GM13977 (cell line): ENCODE measurements at regions not wholly inside any gene's neighbourhood (a gene's known extent, or its start where the extent isn't known, plus 50 kb on each side); places are given as distances from the start of the nearest gene placed in this dataset.

Experiments used
- DNase-seq: peaks from one replicate; pipeline ENCODE4 v3.0.0; 2012; ENCODE audit warnings: low spot score
- in situ Hi-C: fragments of 300-500 bp; cut with MboI; formaldehyde crosslinking; loops from one replicate; pipeline ENCODE4 v1.12.0; 2022; ENCODE audit warnings: low sequenced_read_pairs, low pct_unique_long_range_greater_than_20kb, mixed read lengths, inconsistent platforms; ENCODE audit not compliant: unreplicated experiment
- TF ChIP-seq, protein P1 (sequence below): IDR thresholded peaks from 2 replicates; pipeline ENCODE4 v1.5.1; 2012; ENCODE audit warnings: mild to moderate bottlenecking, control low read depth; ENCODE audit not compliant: insufficient read depth; ENCODE audit errors: extremely low read depth, missing control alignments

DNA sequence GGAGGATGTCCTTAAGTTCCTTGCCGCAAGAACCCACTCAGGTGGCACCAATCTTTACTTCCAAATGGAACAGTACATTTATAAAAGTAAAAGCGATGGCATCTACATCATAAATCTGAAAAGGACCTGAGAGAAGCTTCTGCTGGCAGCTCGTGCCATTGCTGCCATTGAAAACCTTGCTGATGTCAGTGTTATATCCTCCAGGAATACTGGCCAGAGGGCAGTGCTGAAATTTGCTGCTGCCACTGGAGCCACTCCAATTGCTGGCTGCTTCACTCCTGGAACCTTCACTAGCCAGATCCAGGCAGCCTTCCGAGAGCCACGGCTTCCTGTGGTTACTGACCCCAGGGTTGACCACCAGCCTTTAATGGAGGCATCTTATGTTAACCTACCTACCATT, 191.7 kb downstream of the TRIM27 start:
- TF ChIP-seq, protein P1, sequence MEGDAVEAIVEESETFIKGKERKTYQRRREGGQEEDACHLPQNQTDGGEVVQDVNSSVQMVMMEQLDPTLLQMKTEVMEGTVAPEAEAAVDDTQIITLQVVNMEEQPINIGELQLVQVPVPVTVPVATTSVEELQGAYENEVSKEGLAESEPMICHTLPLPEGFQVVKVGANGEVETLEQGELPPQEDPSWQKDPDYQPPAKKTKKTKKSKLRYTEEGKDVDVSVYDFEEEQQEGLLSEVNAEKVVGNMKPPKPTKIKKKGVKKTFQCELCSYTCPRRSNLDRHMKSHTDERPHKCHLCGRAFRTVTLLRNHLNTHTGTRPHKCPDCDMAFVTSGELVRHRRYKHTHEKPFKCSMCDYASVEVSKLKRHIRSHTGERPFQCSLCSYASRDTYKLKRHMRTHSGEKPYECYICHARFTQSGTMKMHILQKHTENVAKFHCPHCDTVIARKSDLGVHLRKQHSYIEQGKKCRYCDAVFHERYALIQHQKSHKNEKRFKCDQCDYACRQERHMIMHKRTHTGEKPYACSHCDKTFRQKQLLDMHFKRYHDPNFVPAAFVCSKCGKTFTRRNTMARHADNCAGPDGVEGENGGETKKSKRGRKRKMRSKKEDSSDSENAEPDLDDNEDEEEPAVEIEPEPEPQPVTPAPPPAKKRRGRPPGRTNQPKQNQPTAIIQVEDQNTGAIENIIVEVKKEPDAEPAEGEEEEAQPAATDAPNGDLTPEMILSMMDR, result no peak
- in situ Hi-C loops, result no loop called here

GRCh38 chr6:28734443-28734959, 189.3 kb downstream of the TRIM27 start:
- TF ChIP-seq, protein P1, result no peak
- DNase-seq, result no peak
- in situ Hi-C loops, result no loop called here

More for the DNA sequence above, 191.7 kb downstream of the TRIM27 start:
- no peak for DNase-seq

- DNase-seq, result no peak
- in situ Hi-C loops, result no loop called here
- TF ChIP-seq, protein P1, result no peak
Measured at GRCh38 chr6:28736121-28736520, 187.7 kb downstream of the TRIM27 start.

GRCh38 chr6:28737750-28738395, 185.9 kb downstream of the TRIM27 start:
- TF ChIP-seq, protein P1, result no peak
- DNase-seq, result no peak
- in situ Hi-C loops, result no loop called here

DNA sequence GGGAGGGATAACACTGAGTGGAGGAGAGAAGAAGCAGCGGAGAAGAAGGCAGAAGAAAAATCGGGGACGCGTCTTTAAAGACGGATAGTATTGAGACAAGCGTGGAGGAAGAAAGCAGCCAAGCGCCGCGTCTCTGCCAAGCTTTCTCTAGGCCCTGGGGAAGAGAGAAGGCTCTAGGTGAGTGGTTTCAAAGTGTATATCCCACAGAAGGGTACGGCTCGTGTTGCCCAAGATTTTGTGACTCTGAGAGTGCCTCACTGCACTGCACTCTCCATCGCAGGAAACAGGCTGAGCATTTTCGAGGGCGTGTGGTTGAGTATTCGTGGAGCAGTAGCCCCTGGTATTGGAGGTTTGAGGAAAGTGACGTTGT, 185.4 kb downstream of the TRIM27 start:
- DNase-seq, result no peak
- TF ChIP-seq, protein P1, result no peak
- in situ Hi-C loops, result no loop called here

GRCh38 chr6:28741363-28741762, 182.4 kb downstream of the TRIM27 start:
- TF ChIP-seq, protein P1, result no peak
- DNase-seq, result no peak
- in situ Hi-C loops, result no loop called here
